B cell (primary cell): ENCODE measurements at regions not wholly inside any gene's neighbourhood (a gene's known extent, or its start where the extent isn't known, plus 50 kb on each side); places are given as distances from the start of the nearest gene placed in this dataset.

Experiments used
- ATAC-seq: fragments of 200-7000 bp; cut with Tn5 transposase; one replicate; pipeline ENCODE4 v1.10.0; 2021; ENCODE audit warnings: low read depth, mild to moderate bottlenecking, moderate number of reproducible peaks, moderate library complexity
- CTCF ChIA-PET: fragments of 350-600 bp; sonication (Branson Sonifier 250); formaldehyde crosslinking; loops from one replicate; lab custom pipeline; 2021; ENCODE audit warnings: antibody characterized with exemption, inconsistent platforms; lab: Charles Lee
- POLR2A ChIA-PET: fragments of 350-600 bp; sonication (Branson Sonifier 250); formaldehyde crosslinking; loops from one replicate; lab custom pipeline; 2021; ENCODE audit warnings: antibody characterized with exemption; lab: Charles Lee
- DNase-seq: peaks from one replicate; pipeline ENCODE4 v3.0.0; 2013
- H2AFZ ChIP-seq: 2 replicates; pipeline ENCODE4 v1.6.1; 2012; ENCODE audit warnings: mild to moderate bottlenecking, low read depth, low read length; ENCODE audit not compliant: insufficient read depth, poor library complexity, severe bottlenecking
- H3K27ac ChIP-seq, 2 donors: 1 replicate in 1 of 2; 2 replicates in 1 of 2; pipeline ENCODE4 v1.5.1; 2012 to 2013; ENCODE audit warnings: low read length in 2 of 2, mild to moderate bottlenecking in 2 of 2, moderate library complexity in 1 of 2
- H3K27me3 ChIP-seq, 4 experiments: fragments of 200-600 bp in 1 of 4; sonication (generic) in 1 of 4; replicated peaks in 1 of 4; 1 replicate in 2 of 4; 2 replicates in 2 of 4; pipeline versions ENCODE4 v1.6.1 to v1.7.0; 2013 to 2016; ENCODE audit warnings: low read length in 3 of 4, mild to moderate bottlenecking in 2 of 4, mixed read lengths in 1 of 4, moderate library complexity in 1 of 4; ENCODE audit not compliant: insufficient read depth in 4 of 4, control insufficient read depth in 3 of 4; ENCODE audit errors: control extremely low read depth in 1 of 4
- H3K36me3 ChIP-seq, 2 experiments: replicated peaks in 1 of 2; 1 replicate in 1 of 2; 2 replicates in 1 of 2; pipeline versions ENCODE4 v1.6.1 to v1.7.1; 2013; ENCODE audit warnings: low read length in 1 of 2; ENCODE audit not compliant: insufficient read depth in 2 of 2, control insufficient read depth in 1 of 2; ENCODE audit errors: control extremely low read depth in 1 of 2, extremely low read depth in 1 of 2
- H3K4me1 ChIP-seq, 2 donors: fragments of 200-600 bp in 1 of 2; sonication (generic) in 1 of 2; 1 replicate in 1 of 2; 2 replicates in 1 of 2; pipeline versions ENCODE4 v1.5.1 to v1.6.1; 2013 to 2017; ENCODE audit warnings: low read length in 2 of 2; ENCODE audit not compliant: control insufficient read depth in 2 of 2, insufficient read depth in 2 of 2
- H3K4me2 ChIP-seq: replicated peaks from 2 replicates; pipeline ENCODE3; 2012; ENCODE audit warnings: mild to moderate bottlenecking, low read depth, low read length; ENCODE audit not compliant: poor library complexity, severe bottlenecking
- H3K4me3 ChIP-seq, 5 experiments: fragments of 200-600 bp in 1 of 5; sonication (generic) in 1 of 5; 1 replicate in 3 of 5; 2 replicates in 2 of 5; pipeline versions ENCODE4 v1.5.1 to v1.7.0; 2011 to 2016; ENCODE audit warnings: low read length in 4 of 5, mild to moderate bottlenecking in 4 of 5, low read depth in 2 of 5, control low read depth in 1 of 5, moderate library complexity in 1 of 5; ENCODE audit not compliant: insufficient read depth in 1 of 5; ENCODE audit errors: control extremely low read depth in 1 of 5, extremely low read depth in 1 of 5
- H3K79me2 ChIP-seq: fragments of 200-600 bp; sonication (generic); one replicate; pipeline ENCODE4 v1.6.0; 2016; ENCODE audit warnings: low read length; ENCODE audit not compliant: control insufficient read depth, insufficient read depth
- H3K9ac ChIP-seq: fragments of 200-600 bp; sonication (generic); 2 replicates; pipeline ENCODE4 v1.6.1; 2017; ENCODE audit warnings: mild to moderate bottlenecking, low read length, moderate library complexity
- H3K9me3 ChIP-seq, 3 donors: one replicate each; pipeline versions ENCODE4 v1.6.1 to v1.7.1; 2013; ENCODE audit warnings: low read length in 2 of 3; ENCODE audit not compliant: control insufficient read depth in 2 of 3, insufficient read depth in 1 of 3; ENCODE audit errors: control extremely low read depth in 1 of 3
- H4K20me1 ChIP-seq: 2 replicates; pipeline ENCODE4 v1.6.0; 2012; ENCODE audit warnings: mild to moderate bottlenecking, low read length; ENCODE audit not compliant: insufficient read depth, control insufficient read depth, poor library complexity, severe bottlenecking
- H3K27ac Mint-ChIP-seq: one replicate; pipeline ENCODE4 v1.8.0; 2021; ENCODE audit warnings: mixed read lengths
- H3K27me3 Mint-ChIP-seq: one replicate; pipeline ENCODE4 v1.8.0; 2021; ENCODE audit warnings: mixed read lengths
- H3K4me1 Mint-ChIP-seq: one replicate; pipeline ENCODE4 v1.8.0; 2021; ENCODE audit warnings: mixed read lengths
- H3K4me3 Mint-ChIP-seq: one replicate; pipeline ENCODE4 v1.8.0; 2021; ENCODE audit warnings: mixed read lengths
- H3K9me3 Mint-ChIP-seq: one replicate; pipeline ENCODE4 v1.8.0; 2022; ENCODE audit warnings: mixed read lengths; ENCODE audit not compliant: insufficient read depth
- CTCF ChIP-seq: fragments of 200-600 bp; IDR thresholded peaks from one replicate; pipeline ENCODE4 v1.8.0; 2022; ENCODE audit warnings: antibody characterized with exemption, mild to moderate bottlenecking
- EZH2 ChIP-seq: IDR thresholded peaks from 2 replicates; pipeline ENCODE4 v1.6.1; 2012; ENCODE audit warnings: borderline replicate concordance, low read depth, mild to moderate bottlenecking, moderate library complexity, low read length; ENCODE audit not compliant: insufficient read depth, poor library complexity, severe bottlenecking
- WGBS: methylation state at CpG from one replicate; pipeline ENCODE4 v1.1.5; 2013; ENCODE audit warnings: missing lambda C conversion rate; ENCODE audit not compliant: insufficient coverage; 5-methylcytosine and 5-hydroxymethylcytosine counted together
- intact Hi-C: fragments of 100-400 bp; cut with micrococcal nuclease; formaldehyde crosslinking; loops from one replicate; pipeline ENCODE4 v1.10.0; 2022

- Histone ChIP-seq H4K20me1 (no peaks in the 10 kb centered on the region), H3K27me3 (no peaks in the 10 kb centered on the region), H3K4me3 (no peak overlapping the region), H3K9ac (no peak overlapping the region), H3K36me3 (no peaks in the 10 kb centered on the region), H3K79me2 (no peaks in the 10 kb centered on the region), H3K27ac (no peak overlapping the region), H3K9me3 (peaks cover 0 to 5% (median 1%) of the 10 kb centered on the region in 3 donors), H2AFZ (no peak overlapping the region), H3K4me2 (no peak overlapping the region), H3K4me1 (peaks cover 0 to 8% of the 10 kb centered on the region in 2 donors)
- no peak for ATAC-seq
- no peak overlapping the region for H3K4me3 Mint-ChIP-seq
- H3K27ac Mint-ChIP-seq, result no peak overlapping the region
- ChIA-PET POLR2A (no interaction called here), CTCF (no interaction called here)
- DNase-seq, result no peak
- H3K9me3 Mint-ChIP-seq, result no peaks in the 10 kb centered on the region
- intact Hi-C loops, result no loop called here
- peaks cover 6% of the 10 kb centered on the region for H3K4me1 Mint-ChIP-seq
- H3K27me3 Mint-ChIP-seq, result peaks cover 3% of the 10 kb centered on the region
- TF ChIP-seq CTCF (no peak), EZH2 (no peak)
- WGBS, result 45% methylated on average over 5 of the region's 10 CpGs
These were observed 168.0 kb upstream of the ZNF32 start for GRCh38 chr10:43816351-43817321.
